Omental fat pad (tissue), 3 donors: ENCODE measurements at regions not wholly inside any gene's neighbourhood (a gene's known extent, or its start where the extent isn't known, plus 50 kb on each side); places are given as distances from the start of the nearest gene placed in this dataset.

Experiments used
- ATAC-seq: fragments of 150-250 bp; one replicate; pipeline ENCODE4 v1.9.1; 2016; ENCODE audit warnings: mild to moderate bottlenecking, moderate library complexity; ENCODE audit not compliant: low FRiP score
- DNase-seq: peaks from one replicate; pipeline ENCODE4 v3.0.0-alpha.2; 2019; ENCODE audit warnings: low spot score
- CTCF ChIP-seq, 3 donors: fragments of 450-650 bp; IDR thresholded peaks; one replicate each; pipeline ENCODE4 v1.5.1; 2016 to 2017; ENCODE audit warnings: antibody characterized with exemption in 3 of 3, mild to moderate bottlenecking in 3 of 3, moderate library complexity in 2 of 3

GRCh38 chr1:191943684-191944083, 214.6 kb upstream of the RGS18 start:
- TF ChIP-seq CTCF (IDR thresholded peaks at IDR 0.05): no peak
- no peak for DNase-seq
- no peak for ATAC-seq

GRCh38 chr1:191953526-191953925, 204.7 kb upstream of the RGS18 start:
- no peak for TF ChIP-seq CTCF (IDR thresholded peaks at IDR 0.05)
- no peak for DNase-seq
- ATAC-seq: no peak

- no peak for ATAC-seq
- TF ChIP-seq CTCF (IDR thresholded peaks at IDR 0.05): no peak
- DNase-seq: no peak
Observed at GRCh38 chr1:191959856-191960255, 198.4 kb upstream of the RGS18 start.

GRCh38 chr1:191963286-191963685, 195.0 kb upstream of the RGS18 start:
- no peak for ATAC-seq
- DNase-seq: no peak
- TF ChIP-seq CTCF (IDR thresholded peaks at IDR 0.05): no peak

GRCh38 chr1:191963781-191964455, 194.3 kb upstream of the RGS18 start:
- ATAC-seq (no peak), DNase-seq (no peak)
- TF ChIP-seq CTCF (IDR thresholded peaks at IDR 0.05): no peak

GRCh38 chr1:191969290-191969689, 189.0 kb upstream of the RGS18 start:
- no peak for TF ChIP-seq CTCF (IDR thresholded peaks at IDR 0.05)
- ATAC-seq (no peak), DNase-seq (no peak)

- no peak for TF ChIP-seq CTCF (IDR thresholded peaks at IDR 0.05)
- ATAC-seq (no peak), DNase-seq (no peak)
Observed at GRCh38 chr1:191970116-191970515, 188.1 kb upstream of the RGS18 start.
